HL-60 (cell line): ENCODE measurements at regions not wholly inside any gene's neighbourhood (a gene's known extent, or its start where the extent isn't known, plus 50 kb on each side); places are given as distances from the start of the nearest gene placed in this dataset.

Experiments used
- DNase-seq, 2 experiments: peaks; one replicate each; pipeline ENCODE4 v3.0.0-alpha.2; 2010 to 2020; ENCODE audit warnings: low read depth in 1 of 2, low spot score in 1 of 2
- H3K27ac ChIP-seq: fragments of 250-450 bp; sonication (Bioruptor Pico); replicated peaks from 2 replicates; pipeline ENCODE4 v1.5.1; 2020; ENCODE audit warnings: mild to moderate bottlenecking, moderate library complexity
- H3K27me3 ChIP-seq: fragments of 250-450 bp; sonication (Bioruptor Pico); 2 replicates; pipeline ENCODE4 v1.5.1; 2021; ENCODE audit warnings: mild to moderate bottlenecking, moderate library complexity; ENCODE audit not compliant: insufficient read depth, poor library complexity, severe bottlenecking
- H3K4me3 ChIP-seq: replicated peaks from 2 replicates; pipeline ENCODE4 v1.5.1; 2011; ENCODE audit warnings: mild to moderate bottlenecking, control low read depth, low read length; ENCODE audit not compliant: insufficient read depth
- CTCF ChIP-seq: IDR thresholded peaks from one replicate; pipeline ENCODE4 v1.5.1; 2011; ENCODE audit warnings: low read length, control low read depth, inconsistent platforms; ENCODE audit not compliant: insufficient read depth
- GABPA ChIP-seq: IDR thresholded peaks from 2 replicates; pipeline ENCODE4 v1.6.1; 2012; ENCODE audit warnings: low read depth
- POLR2AphosphoS5 ChIP-seq: IDR thresholded peaks from 2 replicates; pipeline ENCODE4 v1.6.1; 2012; ENCODE audit warnings: low read depth
- REST ChIP-seq: IDR thresholded peaks from 2 replicates; pipeline ENCODE4 v1.6.1; 2012; ENCODE audit warnings: low read depth; ENCODE audit not compliant: insufficient replicate concordance
- SPI1 ChIP-seq: IDR thresholded peaks from 2 replicates; pipeline ENCODE4 v1.6.1; 2012; ENCODE audit warnings: low read depth, mild to moderate bottlenecking, borderline replicate concordance

GRCh38 chr4:33722800-33723516, 2521.4 kb downstream of the ARAP2 start:
- H3K27me3 ChIP-seq = no peaks in the 10 kb centered on the region
- no peak overlapping the region for H3K27ac ChIP-seq
- H3K4me3 ChIP-seq = no peak overlapping the region
- no peak for TF ChIP-seq POLR2AphosphoS5
- TF ChIP-seq GABPA = no peak
- no peak for TF ChIP-seq REST
- no peak for TF ChIP-seq SPI1
- no peak for TF ChIP-seq CTCF
- no peak for DNase-seq

- TF ChIP-seq CTCF = no peak
- no peak for TF ChIP-seq SPI1
- no peaks in the 10 kb centered on the region for H3K27me3 ChIP-seq
- H3K4me3 ChIP-seq = no peak overlapping the region
- DNase-seq = no peak
- H3K27ac ChIP-seq = no peak overlapping the region
Measured at GRCh38 chr4:33724685-33725084, 2519.6 kb downstream of the ARAP2 start.

- no peaks in the 10 kb centered on the region for H3K27me3 ChIP-seq
Measured at GRCh38 chr4:33725861-33726260, 2518.5 kb downstream of the ARAP2 start.

More at GRCh38 chr4:33725861-33726260, 2518.5 kb downstream of the ARAP2 start:
- Histone ChIP-seq H3K27ac (no peak overlapping the region), H3K4me3 (no peak overlapping the region)
- no peak for TF ChIP-seq POLR2AphosphoS5
- TF ChIP-seq SPI1 = no peak
- TF ChIP-seq REST = no peak
- no peak for TF ChIP-seq CTCF
- no peak for TF ChIP-seq GABPA
- no peak for DNase-seq
